GM12878 (cell line): ENCODE measurements at regions not wholly inside any gene's neighbourhood (a gene's known extent, or its start where the extent isn't known, plus 50 kb on each side); places are given as distances from the start of the nearest gene placed in this dataset.

Experiments used
- ATAC-seq: fragments of 200-7000 bp; cut with Tn5 transposase; 3 replicates; pipeline ENCODE4 v1.9.1; 2020; ENCODE audit warnings: mild to moderate bottlenecking, moderate library complexity
- BruUV-seq: library from RNA; stranded (reverse); fragments of 400-500 nt; replicated peaks from 2 replicates; lab custom pipeline; 2021; lab: Mats Ljungman, UMichigan
- CTCF ChIA-PET: fragments of 300-600 bp; sonication (Branson Sonifier 250); formaldehyde crosslinking; extraction: SDS; loops from one replicate; lab custom pipeline; 2021; ENCODE audit warnings: inconsistent platforms; lab: Yijun Ruan, JAX
- POLR2A ChIA-PET: fragments of 350-600 bp; formaldehyde crosslinking; extraction: SDS; loops from one replicate; lab custom pipeline; 2021; ENCODE audit warnings: inconsistent platforms; lab: Charles Lee
- RAD21 ChIA-PET: fragments of 300-600 bp; sonication (Branson Sonifier 250); formaldehyde crosslinking; loops from one replicate; lab custom pipeline; 2023; ENCODE audit warnings: antibody characterized with exemption; ENCODE audit not compliant: unreplicated experiment; lab: Charles Lee
- SMC1A ChIA-PET: fragments of 300-600 bp; sonication (Branson Sonifier 250); formaldehyde crosslinking; loops from one replicate; lab custom pipeline; 2023; ENCODE audit not compliant: unreplicated experiment, uncharacterized antibody; lab: Charles Lee
- DNase-seq: peaks from one replicate; pipeline ENCODE4 v3.0.0-alpha.2; 2011; ENCODE audit warnings: low read depth, low spot score
- FAIRE-seq: peaks from 3 replicates; lab custom pipeline; 2011; peaks lifted over from hg19 to GRCh38; lab: Jason Lieb, UNC
- H2AFZ ChIP-seq: 2 replicates; pipeline ENCODE4 v1.6.0; 2011; ENCODE audit warnings: low read depth, low read length, control low read depth; ENCODE audit not compliant: control insufficient read depth
- H3K27ac ChIP-seq: 2 replicates; pipeline ENCODE4 v1.5.1; 2011; ENCODE audit warnings: control low read depth; ENCODE audit not compliant: control insufficient read depth, insufficient read depth
- H3K27me3 ChIP-seq, 2 experiments: replicated peaks in 1 of 2; 2 replicates each; pipeline versions ENCODE4 v1.6.0 to v1.6.1; 2011; ENCODE audit warnings: low read length in 1 of 2; ENCODE audit not compliant: control insufficient read depth in 2 of 2, insufficient read depth in 2 of 2
- H3K36me3 ChIP-seq, 2 experiments: 2 replicates each; pipeline ENCODE4 v1.5.1; 2011; ENCODE audit warnings: low read length in 1 of 2; ENCODE audit not compliant: control insufficient read depth in 2 of 2, insufficient read depth in 2 of 2
- H3K4me1 ChIP-seq: 2 replicates; pipeline ENCODE4 v1.6.1; 2011; ENCODE audit warnings: mild to moderate bottlenecking, low read length, moderate library complexity, mixed read lengths; ENCODE audit not compliant: control insufficient read depth, insufficient read depth
- H3K4me2 ChIP-seq: 2 replicates; pipeline ENCODE4 v1.6.0; 2011; ENCODE audit warnings: control low read depth; ENCODE audit not compliant: control insufficient read depth, insufficient read depth
- H3K4me3 ChIP-seq: fragments of 200-600 bp; sonication (generic); 2 replicates; pipeline ENCODE4 v1.5.1; 2016
- H3K79me2 ChIP-seq: 2 replicates; pipeline ENCODE4 v1.6.0; 2011; ENCODE audit warnings: low read length; ENCODE audit not compliant: control insufficient read depth, insufficient read depth
- H3K9ac ChIP-seq: 2 replicates; pipeline ENCODE4 v1.8.0; 2011; ENCODE audit warnings: low read length, control low read depth, mixed read lengths; ENCODE audit not compliant: control insufficient read depth, insufficient read depth
- H3K9me3 ChIP-seq: replicated peaks from 3 replicates; pipeline ENCODE4 v1.5.1; 2011; ENCODE audit warnings: mild to moderate bottlenecking, low read length; ENCODE audit not compliant: control insufficient read depth, insufficient read depth
- H4K20me1 ChIP-seq: 2 replicates; pipeline ENCODE4 v1.6.0; 2011; ENCODE audit not compliant: control insufficient read depth, insufficient read depth
- ATF2 ChIP-seq: IDR thresholded peaks from 2 replicates; pipeline ENCODE4 v1.6.1; 2012; ENCODE audit warnings: low read length, inconsistent platforms
- BRCA1 ChIP-seq: IDR thresholded peaks from 2 replicates; pipeline ENCODE4 v1.6.1; 2011; ENCODE audit warnings: low read depth, low read length, improper control_type of control experiment
- EP300 ChIP-seq, 2 experiments: fragments of 150-350 bp in 1 of 2; IDR thresholded peaks; 2 replicates each; pipeline ENCODE4 v1.6.1; 2011 to 2012; ENCODE audit warnings: low read depth in 2 of 2, low read length in 2 of 2, borderline replicate concordance in 1 of 2, improper control_type of control experiment in 1 of 2, inconsistent platforms in 1 of 2; ENCODE audit not compliant: control insufficient read depth in 1 of 2
- PKNOX1 ChIP-seq: fragments of 450-650 bp; IDR thresholded peaks from 2 replicates; pipeline ENCODE4 v1.6.1; 2016; ENCODE audit warnings: mild to moderate bottlenecking
- WGBS: methylation state at CpG from one replicate; pipeline ENCODE4 v1.1.6; 2016; ENCODE audit warnings: low lambda C conversion rate; ENCODE audit not compliant: insufficient replicate concordance, insufficient coverage; ENCODE audit errors: missing lambda C conversion rate; 5-methylcytosine and 5-hydroxymethylcytosine counted together
- in situ Hi-C: fragments of 300-500 bp; cut with MboI; formaldehyde crosslinking; loops from 9 replicates; pipeline ENCODE4 v1.14.3; 2018; ENCODE audit warnings: mixed read lengths
- intact Hi-C: fragments of 100-400 bp; cut with micrococcal nuclease; formaldehyde crosslinking; loops from one replicate; pipeline ENCODE4 v1.14.2; 2022; ENCODE audit not compliant: unreplicated experiment
- TF ChIP-seq, protein P1 (sequence below): fragments of 450-650 bp; IDR thresholded peaks from 2 replicates; pipeline ENCODE4 v1.6.1; 2017; ENCODE audit warnings: mild to moderate bottlenecking, moderate library complexity

DNA sequence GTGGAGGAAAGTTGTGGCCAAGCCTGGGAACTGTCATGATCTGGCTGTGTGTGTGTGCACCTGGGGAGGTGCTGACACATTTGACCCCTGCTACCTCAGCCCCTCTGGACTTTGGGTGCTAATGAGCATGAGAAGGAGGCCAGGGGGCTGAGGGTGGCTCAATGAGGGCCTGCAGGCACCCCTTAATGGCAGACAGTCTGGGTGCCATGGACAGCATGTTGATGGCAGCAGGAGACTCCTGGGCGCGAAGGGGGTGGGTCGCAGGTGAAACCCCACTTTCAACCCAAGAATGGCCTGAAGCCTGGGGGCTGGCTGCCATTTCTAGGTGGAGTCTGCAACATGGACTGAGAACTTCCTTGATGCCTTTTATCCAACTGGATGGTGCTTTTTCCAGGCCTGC is 216.4 kb upstream of the TRPC4 start:
- H3K9ac ChIP-seq = no peak overlapping the region
- H3K9me3 ChIP-seq = no peaks in the 10 kb centered on the region; the same call in 2 of the 3 replicates
- H3K27me3 ChIP-seq = no peaks in the 10 kb centered on the region
- WGBS = 65% methylated on average over 3 of the region's 3 CpGs
- CTCF ChIA-PET = no interaction called here
- intact Hi-C loops = no loop called here
- no peak for TF ChIP-seq PKNOX1
- TF ChIP-seq, protein P1, sequence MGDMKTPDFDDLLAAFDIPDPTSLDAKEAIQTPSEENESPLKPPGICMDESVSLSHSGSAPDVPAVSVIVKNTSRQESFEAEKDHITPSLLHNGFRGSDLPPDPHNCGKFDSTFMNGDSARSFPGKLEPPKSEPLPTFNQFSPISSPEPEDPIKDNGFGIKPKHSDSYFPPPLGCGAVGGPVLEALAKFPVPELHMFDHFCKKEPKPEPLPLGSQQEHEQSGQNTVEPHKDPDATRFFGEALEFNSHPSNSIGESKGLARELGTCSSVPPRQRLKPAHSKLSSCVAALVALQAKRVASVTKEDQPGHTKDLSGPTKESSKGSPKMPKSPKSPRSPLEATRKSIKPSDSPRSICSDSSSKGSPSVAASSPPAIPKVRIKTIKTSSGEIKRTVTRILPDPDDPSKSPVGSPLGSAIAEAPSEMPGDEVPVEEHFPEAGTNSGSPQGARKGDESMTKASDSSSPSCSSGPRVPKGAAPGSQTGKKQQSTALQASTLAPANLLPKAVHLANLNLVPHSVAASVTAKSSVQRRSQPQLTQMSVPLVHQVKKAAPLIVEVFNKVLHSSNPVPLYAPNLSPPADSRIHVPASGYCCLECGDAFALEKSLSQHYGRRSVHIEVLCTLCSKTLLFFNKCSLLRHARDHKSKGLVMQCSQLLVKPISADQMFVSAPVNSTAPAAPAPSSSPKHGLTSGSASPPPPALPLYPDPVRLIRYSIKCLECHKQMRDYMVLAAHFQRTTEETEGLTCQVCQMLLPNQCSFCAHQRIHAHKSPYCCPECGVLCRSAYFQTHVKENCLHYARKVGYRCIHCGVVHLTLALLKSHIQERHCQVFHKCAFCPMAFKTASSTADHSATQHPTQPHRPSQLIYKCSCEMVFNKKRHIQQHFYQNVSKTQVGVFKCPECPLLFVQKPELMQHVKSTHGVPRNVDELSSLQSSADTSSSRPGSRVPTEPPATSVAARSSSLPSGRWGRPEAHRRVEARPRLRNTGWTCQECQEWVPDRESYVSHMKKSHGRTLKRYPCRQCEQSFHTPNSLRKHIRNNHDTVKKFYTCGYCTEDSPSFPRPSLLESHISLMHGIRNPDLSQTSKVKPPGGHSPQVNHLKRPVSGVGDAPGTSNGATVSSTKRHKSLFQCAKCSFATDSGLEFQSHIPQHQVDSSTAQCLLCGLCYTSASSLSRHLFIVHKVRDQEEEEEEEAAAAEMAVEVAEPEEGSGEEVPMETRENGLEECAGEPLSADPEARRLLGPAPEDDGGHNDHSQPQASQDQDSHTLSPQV = no peak
- no peak for TF ChIP-seq BRCA1
- no peak for TF ChIP-seq EP300 (IDR thresholded peaks at IDR 0.05; ENCODE audit: borderline replicate concordance in 1 of 2, control insufficient read depth in 1 of 2, low read depth in 2 of 2, low read length in 2 of 2)
- no peak for TF ChIP-seq ATF2
- TF ChIP-seq, all 136 proteins: peak for 0
- Histone ChIP-seq H3K36me3 (no peaks in the 10 kb centered on the region), H2AFZ (no peak overlapping the region), H3K79me2 (no peaks in the 10 kb centered on the region), H3K4me3 (no peak overlapping the region), H3K27ac (no peak overlapping the region), H4K20me1 (no peaks in the 10 kb centered on the region), H3K4me1 (no peaks in the 10 kb centered on the region), H3K4me2 (no peak overlapping the region)
- DNase-seq (no peak), FAIRE-seq (no peak), ATAC-seq (no peak)
- ChIA-PET RAD21 (no interaction called here), POLR2A (no interaction called here), SMC1A (no interaction called here)
- no TSS peak for BruUV-seq
- in situ Hi-C loops = no loop called here
